ENCODE measurements at regions not wholly inside any gene's neighbourhood (a gene's known extent, or its start where the extent isn't known, plus 50 kb on each side); places are given as distances from the start of the nearest gene placed in this dataset.
A peak's percentile ranks its signal among the peaks of the same experiment; 100 is the strongest.

GRCh38 chr10:29012926-29013554, 275.8 kb upstream of the LYZL1 start:
- no peak for DNase-seq
- POLR2A ChIA-PET: no interaction called here
- no peak overlapping the region for H3K27ac Mint-ChIP-seq
- no peaks in the 10 kb centered on the region for H3K36me3 Mint-ChIP-seq
- H3K4me1 Mint-ChIP-seq: no peaks in the 10 kb centered on the region
- peaks cover 2% of the 10 kb centered on the region for H3K27me3 Mint-ChIP-seq
- no peaks in the 10 kb centered on the region for H3K9me3 Mint-ChIP-seq
- no peak for ATAC-seq (ENCODE audit: low read depth)
- no peak overlapping the region for H3K4me3 Mint-ChIP-seq

DNA sequence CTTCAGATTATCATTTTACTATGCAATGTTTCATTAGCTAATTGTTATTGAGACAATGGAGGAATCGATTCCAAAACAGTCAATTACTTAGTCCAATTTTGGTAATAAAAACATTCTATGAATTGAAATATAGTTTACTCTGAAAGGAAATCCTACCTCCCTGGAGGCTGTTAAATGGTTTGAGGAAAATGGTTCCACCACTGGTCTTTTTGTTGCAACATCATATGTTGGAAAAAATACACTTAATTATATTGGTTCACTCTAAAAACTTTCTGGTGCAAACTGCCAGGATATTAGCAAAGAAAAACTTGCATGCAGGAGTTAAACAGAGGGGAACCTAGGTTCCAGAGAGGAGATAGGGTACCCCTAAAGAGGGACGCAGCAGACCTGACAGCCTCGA, 267.3 kb upstream of the LYZL1 start:
- no peaks in the 10 kb centered on the region for H3K27me3 Mint-ChIP-seq
- H3K36me3 Mint-ChIP-seq: no peaks in the 10 kb centered on the region
- H3K4me1 Mint-ChIP-seq: no peaks in the 10 kb centered on the region
- POLR2A ChIA-PET: no interaction called here
- DNase-seq: no peak
- ATAC-seq (ENCODE audit: low read depth): no peak
- no peaks in the 10 kb centered on the region for H3K9me3 Mint-ChIP-seq
- no peak overlapping the region for H3K27ac Mint-ChIP-seq
- H3K4me3 Mint-ChIP-seq: no peak overlapping the region

DNA sequence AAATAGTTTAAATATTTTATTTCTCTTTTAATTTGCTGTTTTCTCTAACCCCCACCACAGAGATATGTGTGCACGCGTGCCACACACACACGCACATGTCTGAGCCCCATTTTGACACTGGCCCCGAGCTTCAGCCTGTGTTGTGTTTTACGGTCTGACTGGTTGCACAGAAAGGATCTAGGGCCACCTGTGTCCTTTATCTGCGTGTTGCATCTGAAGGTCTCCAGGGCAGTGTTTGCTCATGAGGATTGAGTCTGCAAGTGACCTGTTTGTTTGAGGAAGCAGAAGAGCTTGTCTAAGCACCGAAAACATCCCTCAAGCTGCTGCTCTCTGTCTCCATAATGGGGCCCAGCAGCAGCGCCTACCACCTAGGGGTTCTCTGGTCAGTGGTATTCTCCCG, 266.4 kb upstream of the LYZL1 start:
- no peaks in the 10 kb centered on the region for H3K9me3 Mint-ChIP-seq
- H3K4me3 Mint-ChIP-seq: no peak overlapping the region
- H3K4me1 Mint-ChIP-seq: no peaks in the 10 kb centered on the region
- no peaks in the 10 kb centered on the region for H3K36me3 Mint-ChIP-seq
- DNase-seq (no peak), ATAC-seq (ENCODE audit: low read depth) (no peak)
- POLR2A ChIA-PET: no interaction called here
- no peak overlapping the region for H3K27ac Mint-ChIP-seq
- H3K27me3 Mint-ChIP-seq: no peaks in the 10 kb centered on the region

- Mint-ChIP-seq H3K27me3 (no peaks in the 10 kb centered on the region), H3K4me3 (no peak overlapping the region), H3K4me1 (no peaks in the 10 kb centered on the region), H3K27ac (no peak overlapping the region), H3K36me3 (no peaks in the 10 kb centered on the region), H3K9me3 (no peaks in the 10 kb centered on the region)
- POLR2A ChIA-PET: no interaction called here
- ATAC-seq (ENCODE audit: low read depth) (no peak), DNase-seq (no peak)
Observed at GRCh38 chr10:29023678-29024077, 265.2 kb upstream of the LYZL1 start.

DNA sequence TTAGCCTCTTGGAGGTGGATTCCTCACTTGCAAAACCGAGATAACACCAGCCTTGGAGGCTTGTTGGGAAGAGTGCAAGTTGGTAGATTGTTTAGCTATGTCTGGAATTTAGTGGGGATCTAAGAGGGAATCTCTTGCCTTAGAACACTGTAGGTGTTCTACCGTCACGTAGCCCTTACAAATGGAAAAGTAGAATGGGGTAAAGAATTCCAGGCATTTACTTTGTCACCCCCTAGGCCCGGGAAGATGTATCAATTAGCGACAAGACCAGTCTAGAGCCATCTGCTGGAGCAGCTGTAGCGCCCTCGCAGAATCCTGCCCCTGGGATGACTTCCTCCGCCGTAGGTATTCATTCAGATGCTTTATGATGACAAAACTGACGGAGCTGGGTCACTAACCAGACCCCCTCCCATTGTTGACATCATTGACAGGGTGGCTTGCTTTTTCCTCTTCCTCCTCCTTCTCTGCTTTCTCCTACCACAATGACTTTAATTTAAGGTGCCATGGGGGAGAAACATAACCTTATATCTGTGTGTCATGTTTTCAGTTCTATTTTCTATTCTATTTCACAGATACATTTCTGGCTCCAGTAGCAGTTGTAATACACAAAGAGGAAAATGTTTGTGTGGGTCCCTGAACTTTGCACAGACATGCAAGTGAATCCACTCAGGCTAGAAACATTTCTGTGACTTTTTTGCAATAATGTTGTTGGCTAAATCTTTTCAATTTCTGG, 262.6 kb upstream of the LYZL1 start:
- POLR2A ChIA-PET: no interaction called here
- Mint-ChIP-seq H3K9me3 (no peaks in the 10 kb centered on the region), H3K4me1 (no peaks in the 10 kb centered on the region), H3K36me3 (no peaks in the 10 kb centered on the region), H3K4me3 (no peak overlapping the region), H3K27ac (no peak overlapping the region), H3K27me3 (no peaks in the 10 kb centered on the region)
- no peak for ATAC-seq (ENCODE audit: low read depth)
- no peak for DNase-seq

GRCh38 chr10:29026802-29027580, 261.9 kb upstream of the LYZL1 start:
- ATAC-seq (ENCODE audit: low read depth) (no peak), DNase-seq (no peak)
- Mint-ChIP-seq H3K27ac (no peak overlapping the region), H3K4me1 (no peaks in the 10 kb centered on the region), H3K4me3 (no peak overlapping the region), H3K9me3 (no peaks in the 10 kb centered on the region), H3K36me3 (no peaks in the 10 kb centered on the region), H3K27me3 (no peaks in the 10 kb centered on the region)
- POLR2A ChIA-PET: no interaction called here

DNA sequence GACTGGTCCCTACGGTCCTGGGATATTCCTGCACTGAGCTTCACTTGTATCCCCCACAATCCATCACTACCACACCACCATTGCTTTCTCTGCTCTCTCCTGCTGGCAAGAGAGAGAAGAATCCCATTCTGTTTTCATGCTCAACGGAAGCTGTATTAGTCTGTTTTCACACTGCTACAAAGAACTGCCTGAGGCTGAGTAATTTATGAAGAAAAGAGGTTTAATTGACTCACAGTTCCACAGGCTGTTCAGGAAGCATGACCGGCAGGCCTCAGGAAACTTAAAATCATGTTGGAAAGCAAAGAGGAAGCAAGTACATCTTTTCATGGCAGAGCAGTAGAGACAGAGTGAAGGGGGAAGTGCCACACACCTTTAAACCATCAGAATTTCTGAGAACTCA, 260.4 kb upstream of the LYZL1 start:
- POLR2A ChIA-PET: no interaction called here
- no peaks in the 10 kb centered on the region for H3K9me3 Mint-ChIP-seq
- H3K36me3 Mint-ChIP-seq: no peaks in the 10 kb centered on the region

GRCh38 chr10:29030900-29031299, 258.0 kb upstream of the LYZL1 start:
- no peaks in the 10 kb centered on the region for H3K27me3 Mint-ChIP-seq
- no peaks in the 10 kb centered on the region for H3K9me3 Mint-ChIP-seq
- POLR2A ChIA-PET: no interaction called here
- H3K36me3 Mint-ChIP-seq: no peaks in the 10 kb centered on the region
- no peak overlapping the region for H3K4me3 Mint-ChIP-seq
- H3K4me1 Mint-ChIP-seq: no peaks in the 10 kb centered on the region
- no peak overlapping the region for H3K27ac Mint-ChIP-seq
- no peak for ATAC-seq (ENCODE audit: low read depth)
- no peak for DNase-seq

More for the DNA sequence above, 260.4 kb upstream of the LYZL1 start:
- Mint-ChIP-seq H3K27ac (peak overlapping the region; percentile 9), H3K4me1 (no peaks in the 10 kb centered on the region), H3K4me3 (no peak overlapping the region), H3K27me3 (no peaks in the 10 kb centered on the region)
- ATAC-seq (ENCODE audit: low read depth): no peak
- no peak for DNase-seq

- Mint-ChIP-seq H3K36me3 (no peaks in the 10 kb centered on the region), H3K27ac (no peak overlapping the region), H3K4me1 (no peaks in the 10 kb centered on the region), H3K27me3 (no peaks in the 10 kb centered on the region), H3K9me3 (no peaks in the 10 kb centered on the region), H3K4me3 (no peak overlapping the region)
- no peak for ATAC-seq (ENCODE audit: low read depth)
- POLR2A ChIA-PET: no interaction called here
- DNase-seq: no peak
Observed at GRCh38 chr10:29032169-29032568, 256.7 kb upstream of the LYZL1 start.

DNA sequence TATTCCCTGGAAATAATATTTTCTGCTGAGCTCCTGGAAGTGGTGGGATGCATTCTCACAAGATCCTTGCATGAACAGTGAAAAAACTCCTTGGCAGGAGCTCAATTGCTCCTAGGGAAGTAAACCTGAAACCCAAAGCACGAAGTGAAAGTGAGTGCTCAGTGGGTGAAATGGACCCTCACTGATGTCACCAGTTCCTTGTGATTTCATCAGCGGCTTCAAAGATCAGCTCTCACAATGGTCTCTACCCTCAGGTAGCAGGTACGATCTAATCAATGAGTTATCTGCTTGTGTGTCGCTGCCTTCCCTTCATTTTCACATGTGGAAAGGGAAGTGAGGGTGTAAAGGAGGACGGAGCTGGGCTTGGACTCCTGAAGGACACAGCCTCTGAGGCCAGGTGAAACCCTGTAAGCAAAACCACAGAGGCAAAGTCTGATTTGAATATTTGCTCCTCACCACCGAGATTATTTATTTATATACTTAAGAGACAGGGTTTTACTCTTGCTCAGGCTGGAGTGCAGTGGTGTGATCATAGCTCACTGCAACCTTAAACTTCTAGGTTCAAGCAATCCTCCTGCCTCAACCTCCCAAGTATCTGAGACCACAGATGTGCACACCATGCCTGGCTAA, 255.4 kb upstream of the LYZL1 start:
- Mint-ChIP-seq H3K9me3 (no peaks in the 10 kb centered on the region), H3K4me1 (no peaks in the 10 kb centered on the region), H3K4me3 (no peak overlapping the region), H3K36me3 (no peaks in the 10 kb centered on the region), H3K27me3 (no peaks in the 10 kb centered on the region), H3K27ac (no peak overlapping the region)
- POLR2A ChIA-PET: no interaction called here
- DNase-seq (no peak), ATAC-seq (ENCODE audit: low read depth) (no peak)

DNA sequence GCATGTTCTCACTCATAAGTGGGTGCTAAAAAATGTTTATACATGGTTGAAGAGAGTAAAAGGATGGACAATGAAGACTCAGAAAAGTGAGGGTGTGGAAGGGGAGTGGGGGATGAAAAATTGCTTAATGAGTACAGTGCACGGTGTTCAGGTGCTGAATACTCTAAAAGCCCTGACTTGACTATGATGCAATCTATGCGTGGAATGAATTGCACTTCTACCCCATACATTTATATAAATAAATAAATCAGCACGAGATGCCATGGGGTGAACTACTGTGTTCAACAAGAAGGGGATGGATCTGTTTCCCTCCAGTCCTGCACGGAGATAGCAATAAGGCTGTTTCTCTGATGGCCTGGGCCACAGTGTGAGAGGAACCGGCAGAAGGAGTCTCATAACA, 254.3 kb upstream of the LYZL1 start:
- H3K27ac Mint-ChIP-seq: no peak overlapping the region
- DNase-seq (no peak), ATAC-seq (ENCODE audit: low read depth) (no peak)
- no peaks in the 10 kb centered on the region for H3K4me1 Mint-ChIP-seq
- no peak overlapping the region for H3K4me3 Mint-ChIP-seq
- no peaks in the 10 kb centered on the region for H3K9me3 Mint-ChIP-seq
- no peaks in the 10 kb centered on the region for H3K36me3 Mint-ChIP-seq
- POLR2A ChIA-PET: no interaction called here
- H3K27me3 Mint-ChIP-seq: no peaks in the 10 kb centered on the region

GRCh38 chr10:29035721-29036120, 253.1 kb upstream of the LYZL1 start:
- Mint-ChIP-seq H3K4me1 (peaks cover 1% of the 10 kb centered on the region), H3K4me3 (no peak overlapping the region), H3K27ac (no peak overlapping the region), H3K36me3 (no peaks in the 10 kb centered on the region), H3K9me3 (no peaks in the 10 kb centered on the region), H3K27me3 (no peaks in the 10 kb centered on the region)
- DNase-seq: no peak
- POLR2A ChIA-PET: no interaction called here
- ATAC-seq (ENCODE audit: low read depth): no peak

DNA sequence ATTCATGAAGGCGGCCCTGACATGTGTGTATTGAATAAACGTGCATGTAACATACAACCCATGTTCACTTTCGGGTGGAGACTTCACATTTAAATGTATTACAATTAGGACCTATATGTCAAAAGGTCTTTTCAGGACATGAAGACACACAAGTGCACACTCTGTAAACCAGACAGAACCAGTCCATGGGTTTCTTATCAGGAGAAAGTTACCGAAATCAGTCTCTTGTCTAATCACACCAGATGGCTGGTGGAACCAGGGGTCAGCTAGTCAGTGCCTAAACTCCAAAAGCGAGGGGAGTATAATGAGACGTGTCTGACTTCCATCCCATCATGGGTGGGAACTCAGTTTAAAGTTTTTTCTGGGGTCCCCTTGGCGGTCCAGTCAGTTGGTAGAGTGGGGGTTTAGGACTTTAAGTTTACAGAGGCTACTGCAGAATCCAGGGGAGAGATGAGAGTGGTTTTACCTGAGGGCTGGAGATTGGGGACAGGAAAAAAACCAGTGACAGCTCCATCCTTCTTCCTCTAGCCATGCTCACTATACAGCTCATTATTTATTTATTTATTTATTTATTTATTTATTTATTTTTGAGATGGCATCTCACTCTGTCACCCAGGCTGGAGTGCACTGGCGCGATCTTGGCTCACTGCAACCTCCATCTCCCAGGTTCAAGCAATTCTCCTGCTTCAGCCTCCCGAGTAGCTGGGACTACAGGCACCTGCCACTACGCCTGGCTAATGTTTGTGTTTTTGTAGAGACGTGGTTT, 251.3 kb upstream of the LYZL1 start:
- Mint-ChIP-seq H3K27me3 (peaks cover 2% of the 10 kb centered on the region), H3K4me1 (peaks cover 4% of the 10 kb centered on the region), H3K9me3 (no peaks in the 10 kb centered on the region), H3K4me3 (no peak overlapping the region), H3K27ac (no peak overlapping the region), H3K36me3 (no peaks in the 10 kb centered on the region)
- no peak for DNase-seq
- ATAC-seq (ENCODE audit: low read depth): no peak
- POLR2A ChIA-PET: no interaction called here
